ENCODE measurements at regions not wholly inside any gene's neighbourhood (a gene's known extent, or its start where the extent isn't known, plus 50 kb on each side); places are given as distances from the start of the nearest gene placed in this dataset.

DNA sequence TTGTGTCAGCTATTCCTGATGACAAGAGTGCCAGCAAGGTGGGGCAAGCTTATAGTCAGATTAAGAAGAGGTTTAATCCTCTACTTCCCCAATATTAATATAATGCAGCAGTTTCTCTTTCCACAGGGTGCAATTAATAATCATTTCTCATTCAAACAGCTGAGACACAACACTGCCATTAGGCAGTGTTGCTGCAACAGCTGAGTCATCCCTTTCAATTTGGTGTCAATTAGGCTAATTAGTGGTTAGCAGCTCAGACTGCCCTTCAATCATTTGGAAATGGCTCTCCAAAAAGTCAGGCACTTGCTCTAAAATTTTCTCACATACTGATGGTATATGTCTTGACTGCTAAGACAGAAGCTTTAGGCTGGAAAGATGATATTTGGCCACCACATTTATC lies 265.7 kb upstream of the FAM241A start:
- H3K4me1 ChIP-seq (ENCODE audit: low read depth, poor library complexity, severe bottlenecking): peaks cover 14% of the 10 kb centered on the region
- H3K27ac ChIP-seq: no peak overlapping the region
- TF ChIP-seq CTCF (conservative IDR thresholded peaks at IDR 0.05; ENCODE audit: low read depth, low read length): no peak
- H3K79me2 ChIP-seq (ENCODE audit: insufficient read depth, low read depth): no peaks in the 10 kb centered on the region
- no peaks in the 10 kb centered on the region for H4K20me1 ChIP-seq (ENCODE audit: insufficient read depth)
- H2AFZ ChIP-seq (ENCODE audit: low read depth): no peak overlapping the region
- H3K9ac ChIP-seq: no peak overlapping the region
- no peaks in the 10 kb centered on the region for H3K36me3 ChIP-seq (ENCODE audit: insufficient read depth)
- no peak overlapping the region for H3K4me2 ChIP-seq
- H3K4me3 ChIP-seq (IDR thresholded peaks at IDR 0.05; ENCODE audit: insufficient read depth, low read depth, low read length): no peak overlapping the region
- H3K27me3 ChIP-seq (ENCODE audit: insufficient read depth, low read depth): no peaks in the 10 kb centered on the region

GRCh38 chr4:111880116-111880515 lies 265.1 kb upstream of the FAM241A start:
- H2AFZ ChIP-seq (ENCODE audit: low read depth): no peak overlapping the region
- TF ChIP-seq CTCF (conservative IDR thresholded peaks at IDR 0.05; ENCODE audit: low read depth, low read length): no peak

GRCh38 chr4:111883557-111883999 lies 261.7 kb upstream of the FAM241A start:
- Histone ChIP-seq H3K4me2 (no peak overlapping the region), H4K20me1 (ENCODE audit: insufficient read depth) (no peaks in the 10 kb centered on the region), H3K9ac (no peak overlapping the region), H3K4me3 (IDR thresholded peaks at IDR 0.05; ENCODE audit: insufficient read depth, low read depth, low read length) (no peak overlapping the region), H3K27me3 (ENCODE audit: insufficient read depth, low read depth) (no peaks in the 10 kb centered on the region), H3K4me1 (ENCODE audit: low read depth, poor library complexity, severe bottlenecking) (peaks cover 14% of the 10 kb centered on the region), H3K27ac (no peak overlapping the region), H3K79me2 (ENCODE audit: insufficient read depth, low read depth) (no peaks in the 10 kb centered on the region), H2AFZ (ENCODE audit: low read depth) (no peak overlapping the region), H3K36me3 (ENCODE audit: insufficient read depth) (no peaks in the 10 kb centered on the region)
- no peak for TF ChIP-seq CTCF (conservative IDR thresholded peaks at IDR 0.05; ENCODE audit: low read depth, low read length)

More at GRCh38 chr4:111880116-111880515, 265.1 kb upstream of the FAM241A start:
- Histone ChIP-seq H3K27me3 (ENCODE audit: insufficient read depth, low read depth) (no peaks in the 10 kb centered on the region), H3K4me2 (no peak overlapping the region), H4K20me1 (ENCODE audit: insufficient read depth) (no peaks in the 10 kb centered on the region), H3K27ac (no peak overlapping the region), H3K79me2 (ENCODE audit: insufficient read depth, low read depth) (no peaks in the 10 kb centered on the region), H3K4me3 (IDR thresholded peaks at IDR 0.05; ENCODE audit: insufficient read depth, low read depth, low read length) (no peak overlapping the region), H3K4me1 (ENCODE audit: low read depth, poor library complexity, severe bottlenecking) (peaks cover 14% of the 10 kb centered on the region), H3K36me3 (ENCODE audit: insufficient read depth) (no peaks in the 10 kb centered on the region), H3K9ac (no peak overlapping the region)

GRCh38 chr4:111890412-111890811 lies 254.8 kb upstream of the FAM241A start:
- Histone ChIP-seq H3K79me2 (ENCODE audit: insufficient read depth, low read depth) (no peaks in the 10 kb centered on the region), H3K4me2 (no peak overlapping the region), H2AFZ (ENCODE audit: low read depth) (no peak overlapping the region), H3K27ac (no peak overlapping the region), H3K27me3 (ENCODE audit: insufficient read depth, low read depth) (no peaks in the 10 kb centered on the region), H3K4me1 (ENCODE audit: low read depth, poor library complexity, severe bottlenecking) (no peaks in the 10 kb centered on the region), H3K36me3 (ENCODE audit: insufficient read depth) (no peaks in the 10 kb centered on the region), H4K20me1 (ENCODE audit: insufficient read depth) (no peaks in the 10 kb centered on the region), H3K4me3 (IDR thresholded peaks at IDR 0.05; ENCODE audit: insufficient read depth, low read depth, low read length) (no peak overlapping the region), H3K9ac (no peak overlapping the region)
- TF ChIP-seq CTCF (conservative IDR thresholded peaks at IDR 0.05; ENCODE audit: low read depth, low read length): no peak
